ENCODE measurements at regions not wholly inside any gene's neighbourhood (a gene's known extent, or its start where the extent isn't known, plus 50 kb on each side); places are given as distances from the start of the nearest gene placed in this dataset.

GRCh38 chr13:44686531-44686934 is 110.4 kb upstream of the TSC22D1 start:
- H4K8ac ChIP-seq (ENCODE audit: extremely low read depth, insufficient read depth, low read length) = no peak overlapping the region
- H4K20me1 ChIP-seq (replicated peaks in 1 of 2; ENCODE audit: control insufficient read depth in 1 of 2, insufficient read depth in 2 of 2, low read length in 2 of 2) = no peaks in the 10 kb centered on the region
- no peak overlapping the region for H3K56ac ChIP-seq (replicated peaks; ENCODE audit: insufficient read length, low read depth, low read length)
- H2BK5ac ChIP-seq (ENCODE audit: low read depth, low read length) = no peak overlapping the region
- no peak overlapping the region for H3K18ac ChIP-seq (ENCODE audit: extremely low read depth, low read length)
- FAIRE-seq = no peak
- ChIA-PET CTCF (ENCODE audit: partially characterized antibody) (interaction anchor here (0.6 to 1.3 kb wide), 2 partner anchors 18 to 229 kb away, joined by 3 to 4 read pairs; no protein-coding TSS in a partner anchor), POLR2A (ENCODE audit: partially characterized antibody) (no interaction called here)
- no peak overlapping the region for H3K14ac ChIP-seq (ENCODE audit: insufficient read length)
- no peaks in the 10 kb centered on the region for H3K27me3 ChIP-seq (replicated peaks in 1 of 4; ENCODE audit: control insufficient read depth in 3 of 4, extremely low read depth in 1 of 4, insufficient read depth in 3 of 4, low read length in 3 of 4)
- no peak overlapping the region for H3K4me2 ChIP-seq (ENCODE audit: insufficient read depth in 1 of 2, low read depth in 2 of 2, low read length in 2 of 2)
- H3K79me1 ChIP-seq (ENCODE audit: low read depth, low read length) = no peaks in the 10 kb centered on the region
- TF ChIP-seq CBX8 (IDR thresholded peaks at IDR 0.05; ENCODE audit: borderline replicate concordance, low read depth, low read length) = no peak
- TF ChIP-seq MAFK (IDR thresholded peaks at IDR 0.05; ENCODE audit: low read depth, low read length) = no peak
- no peak for TF ChIP-seq TEAD4 (IDR thresholded peaks at IDR 0.05; ENCODE audit: low read depth, low read length)
- no peak for TF ChIP-seq TBP (IDR thresholded peaks at IDR 0.05; ENCODE audit: low read depth, low read length)
- no peak for TF ChIP-seq EP300 (IDR thresholded peaks at IDR 0.05; ENCODE audit: borderline replicate concordance in 1 of 2, low read depth in 2 of 2, low read length in 2 of 2)
- TF ChIP-seq USF2 (IDR thresholded peaks at IDR 0.05; ENCODE audit: low read length) = no peak
- TF ChIP-seq TCF12 (IDR thresholded peaks at IDR 0.05; ENCODE audit: low read depth, low read length) = no peak
- no peak for TF ChIP-seq RNF2 (IDR thresholded peaks at IDR 0.05; ENCODE audit: borderline replicate concordance, low read depth, low read length, missing control alignments, poor library complexity, severe bottlenecking)
- no peak for TF ChIP-seq SIN3A (conservative IDR thresholded peaks at IDR 0.05 in 1 of 2, IDR thresholded peaks at IDR 0.05 in 1 of 2; ENCODE audit: low read depth in 1 of 2, low read length in 2 of 2)
- TF ChIP-seq NANOG (IDR thresholded peaks at IDR 0.05; ENCODE audit: insufficient read depth, low read depth, low read length, poor library complexity, severe bottlenecking) = no peak
- no peak overlapping the region for H2BK12ac ChIP-seq (ENCODE audit: low read depth, low read length)
- H2AFZ ChIP-seq (ENCODE audit: low read length) = no peak overlapping the region
- no peaks in the 10 kb centered on the region for H3K36me3 ChIP-seq (ENCODE audit: control insufficient read depth in 2 of 4, insufficient read depth in 4 of 4, low read length in 3 of 4)
- H3K4me1 ChIP-seq (replicated peaks in 1 of 4; ENCODE audit: control insufficient read depth in 3 of 4, insufficient read depth in 4 of 4, low read length in 3 of 4) = no peaks in the 10 kb centered on the region
- H4K5ac ChIP-seq (ENCODE audit: insufficient read length, low read depth, low read length) = no peak overlapping the region
- 0 out of 2 replicates have a peak, but pooled peaks cover 3% of the 10 kb centered on the region for H3K23me2 ChIP-seq (ENCODE audit: low read depth, low read length)
- peaks cover 6 to 11% of the 10 kb centered on the region in 2 experiments; a peak in 1 of 4 replicates for H3K9me3 ChIP-seq (ENCODE audit: insufficient read depth in 2 of 2, low read depth in 1 of 2, low read length in 1 of 2)
- no peak overlapping the region for H3K27ac ChIP-seq (ENCODE audit: low read depth, low read length)
- H3K4ac ChIP-seq (replicated peaks; ENCODE audit: insufficient read length, low read depth, low read length) = no peak overlapping the region
- H3K79me2 ChIP-seq (ENCODE audit: control insufficient read depth in 1 of 2, insufficient read depth in 2 of 2, low read length in 2 of 2) = no peaks in the 10 kb centered on the region
- no peak overlapping the region for H2BK15ac ChIP-seq (ENCODE audit: low read length)
- no peak for DNase-seq (ENCODE audit: low read depth in 1 of 2, low spot score in 2 of 2)
- H2AK5ac ChIP-seq (ENCODE audit: low read depth, low read length) = no peak overlapping the region
- H3K9ac ChIP-seq (replicated peaks in 1 of 4; ENCODE audit: extremely low read depth in 1 of 4, low read depth in 3 of 4, low read length in 3 of 4) = no peak overlapping the region
- no peak overlapping the region for H2BK120ac ChIP-seq (replicated peaks; ENCODE audit: low read depth, low read length)
- 92% methylated on average over 4 of the region's 4 CpGs; no CpG with 5 or more reads in 1 of the 2 experiments for WGBS, 2 experiments (ENCODE audit: extremely low coverage in 1 of 2, insufficient coverage in 1 of 2, insufficient read length in 1 of 2, insufficient replicate concordance in 2 of 2, low coverage in 1 of 2, low lambda C conversion rate in 2 of 2, missing lambda C conversion rate in 1 of 2)
- no peak overlapping the region for H4K91ac ChIP-seq (replicated peaks; ENCODE audit: insufficient read length, low read length)
- H3K4me3 ChIP-seq (ENCODE audit: extremely low read depth in 1 of 4, insufficient read depth in 2 of 4, low read depth in 3 of 4, low read length in 4 of 4) = no peak overlapping the region
- H3K23ac ChIP-seq (ENCODE audit: insufficient read length) = no peak overlapping the region
- no peak overlapping the region for H2BK20ac ChIP-seq (ENCODE audit: low read length)
